ENCODE measurements at regions not wholly inside any gene's neighbourhood (a gene's known extent, or its start where the extent isn't known, plus 50 kb on each side); places are given as distances from the start of the nearest gene placed in this dataset.
"Not testable (repeated sequence)": the region's sequence is repeated elsewhere in the genome, so short reads cannot be mapped to it uniquely, and the experiment has no call there.

GRCh38 chr2:39492716-39493115, 55.6 kb upstream of the MAP4K3 start:
- no peak overlapping the region for H3K4me3 ChIP-seq (ENCODE audit: low read depth, low read length)
- POLR2A ChIA-PET: interaction anchor here (2.6 kb wide), 1 partner anchor 16 kb away, joined by 11 read pairs; no protein-coding TSS in a partner anchor

GRCh38 chr2:39494784-39495251, 57.7 kb upstream of the MAP4K3 start:
- H3K27me3 ChIP-seq (ENCODE audit: control insufficient read depth, insufficient read depth, low read length): no peaks in the 10 kb centered on the region
- H3K4me3 ChIP-seq (ENCODE audit: low read depth, low read length): no peak overlapping the region
- ChIA-PET CTCF (interaction anchor here (0.7 to 1.1 kb wide), 4 partner anchors 98 to 235 kb away, joined by 3 to 5 read pairs (median 3); no protein-coding TSS in a partner anchor), POLR2A (interaction anchor here (0.7 to 1.7 kb wide), 6 partner anchors 13 to 58 kb away, joined by 4 to 9 read pairs (median 6); partner anchors contain the start of gene MAP4K3)
- TF ChIP-seq, protein P1, sequence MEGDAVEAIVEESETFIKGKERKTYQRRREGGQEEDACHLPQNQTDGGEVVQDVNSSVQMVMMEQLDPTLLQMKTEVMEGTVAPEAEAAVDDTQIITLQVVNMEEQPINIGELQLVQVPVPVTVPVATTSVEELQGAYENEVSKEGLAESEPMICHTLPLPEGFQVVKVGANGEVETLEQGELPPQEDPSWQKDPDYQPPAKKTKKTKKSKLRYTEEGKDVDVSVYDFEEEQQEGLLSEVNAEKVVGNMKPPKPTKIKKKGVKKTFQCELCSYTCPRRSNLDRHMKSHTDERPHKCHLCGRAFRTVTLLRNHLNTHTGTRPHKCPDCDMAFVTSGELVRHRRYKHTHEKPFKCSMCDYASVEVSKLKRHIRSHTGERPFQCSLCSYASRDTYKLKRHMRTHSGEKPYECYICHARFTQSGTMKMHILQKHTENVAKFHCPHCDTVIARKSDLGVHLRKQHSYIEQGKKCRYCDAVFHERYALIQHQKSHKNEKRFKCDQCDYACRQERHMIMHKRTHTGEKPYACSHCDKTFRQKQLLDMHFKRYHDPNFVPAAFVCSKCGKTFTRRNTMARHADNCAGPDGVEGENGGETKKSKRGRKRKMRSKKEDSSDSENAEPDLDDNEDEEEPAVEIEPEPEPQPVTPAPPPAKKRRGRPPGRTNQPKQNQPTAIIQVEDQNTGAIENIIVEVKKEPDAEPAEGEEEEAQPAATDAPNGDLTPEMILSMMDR (IDR thresholded peaks at IDR 0.05; ENCODE audit: low read depth, low read length): no peak
- DNase-seq (ENCODE audit: low read depth, low spot score): peak; percentile 89
- H3K9me3 ChIP-seq (ENCODE audit: control insufficient read depth, insufficient read depth, low read length): no peaks in the 10 kb centered on the region
- peak overlapping the region; percentile 47 for H3K27ac ChIP-seq (ENCODE audit: low read depth, low read length)

More at GRCh38 chr2:39492716-39493115, 55.6 kb upstream of the MAP4K3 start:
- H3K9me3 ChIP-seq (ENCODE audit: control insufficient read depth, insufficient read depth, low read length): no peaks in the 10 kb centered on the region
- no peaks in the 10 kb centered on the region for H3K27me3 ChIP-seq (ENCODE audit: control insufficient read depth, insufficient read depth, low read length)
- TF ChIP-seq, protein P1 (IDR thresholded peaks at IDR 0.05; ENCODE audit: low read depth, low read length): no peak
- no peak overlapping the region for H3K27ac ChIP-seq (ENCODE audit: low read depth, low read length)
- no peak for DNase-seq (ENCODE audit: low read depth, low spot score)
- CTCF ChIA-PET: no interaction called here

GRCh38 chr2:39497082-39497801, 60.2 kb upstream of the MAP4K3 start:
- POLR2A ChIA-PET: interaction anchor here (0.7 kb wide), 1 partner anchor 60 kb away, joined by 3 read pairs; the partner anchor contains the start of gene MAP4K3
- TF ChIP-seq, protein P1 (IDR thresholded peaks at IDR 0.05; ENCODE audit: low read depth, low read length): no peak
- CTCF ChIA-PET: interaction anchor here (0.9 to 1.0 kb wide), 2 partner anchors 16 to 199 kb away, joined by 3 read pairs; no protein-coding TSS in a partner anchor
- Histone ChIP-seq H3K4me3 (ENCODE audit: low read depth, low read length) (no peak overlapping the region), H3K27me3 (ENCODE audit: control insufficient read depth, insufficient read depth, low read length) (no peaks in the 10 kb centered on the region), H3K9me3 (ENCODE audit: control insufficient read depth, insufficient read depth, low read length) (no peaks in the 10 kb centered on the region), H3K27ac (ENCODE audit: low read depth, low read length) (no peak overlapping the region)
- DNase-seq (ENCODE audit: low read depth, low spot score): no peak

DNA sequence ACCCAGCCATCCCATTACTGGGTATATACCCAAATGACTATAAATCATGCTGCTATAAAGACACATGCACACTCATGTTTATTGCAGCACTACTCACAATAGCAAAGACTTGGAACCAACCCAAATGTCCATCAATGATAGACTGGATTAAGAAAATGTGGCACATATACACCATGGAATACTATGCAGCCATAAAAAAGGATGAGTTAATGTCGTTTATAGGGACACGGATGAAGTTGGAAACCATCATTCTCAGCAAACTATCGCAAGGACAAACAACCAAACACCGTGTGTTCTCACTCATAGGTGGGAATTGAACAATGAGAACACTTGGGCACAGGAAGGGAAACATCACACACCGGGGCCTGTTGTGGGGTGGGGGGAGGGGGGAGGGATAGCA, 61.1 kb upstream of the MAP4K3 start:
- CTCF ChIA-PET; H3K4me3 ChIP-seq (ENCODE audit: low read depth, low read length); H3K27ac ChIP-seq (ENCODE audit: low read depth, low read length); H3K27me3 ChIP-seq (ENCODE audit: control insufficient read depth, insufficient read depth, low read length); DNase-seq (ENCODE audit: low read depth, low spot score); H3K9me3 ChIP-seq (ENCODE audit: control insufficient read depth, insufficient read depth, low read length): not testable (repeated sequence)
- POLR2A ChIA-PET: interaction anchor here (0.7 kb wide), 1 partner anchor 61 kb away, joined by 3 read pairs; the partner anchor contains the start of gene MAP4K3

GRCh38 chr2:39498786-39499185, 61.7 kb upstream of the MAP4K3 start:
- TF ChIP-seq, protein P1 (IDR thresholded peaks at IDR 0.05; ENCODE audit: low read depth, low read length): no peak
- ChIA-PET CTCF (no interaction called here), POLR2A (no interaction called here)

More at GRCh38 chr2:39498786-39499185, 61.7 kb upstream of the MAP4K3 start:
- Histone ChIP-seq H3K27me3 (ENCODE audit: control insufficient read depth, insufficient read depth, low read length) (no peaks in the 10 kb centered on the region), H3K4me3 (ENCODE audit: low read depth, low read length) (no peak overlapping the region), H3K27ac (ENCODE audit: low read depth, low read length) (no peak overlapping the region), H3K9me3 (ENCODE audit: control insufficient read depth, insufficient read depth, low read length) (no peaks in the 10 kb centered on the region)
- DNase-seq (ENCODE audit: low read depth, low spot score): no peak

Measured in AG04450 (cell line).